Muscle layer of colon (tissue), 2 donors: ENCODE measurements at regions not wholly inside any gene's neighbourhood (a gene's known extent, or its start where the extent isn't known, plus 50 kb on each side); places are given as distances from the start of the nearest gene placed in this dataset.

Experiments
- H3K27ac ChIP-seq: one replicate; pipeline ENCODE4 v1.7.0; 2013; ENCODE audit warnings: low read depth, mild to moderate bottlenecking, low read length, moderate library complexity
- H3K27me3 ChIP-seq, 2 donors: one replicate each; pipeline ENCODE4 v1.7.0; 2013; ENCODE audit warnings: low read length in 2 of 2, mild to moderate bottlenecking in 2 of 2; ENCODE audit not compliant: insufficient read depth in 2 of 2, control insufficient read depth in 1 of 2
- H3K36me3 ChIP-seq: one replicate; pipeline ENCODE4 v1.7.0; 2013; ENCODE audit warnings: mild to moderate bottlenecking, low read length; ENCODE audit not compliant: insufficient read depth
- H3K4me1 ChIP-seq: one replicate; pipeline ENCODE4 v1.7.0; 2013; ENCODE audit warnings: mild to moderate bottlenecking, low read length; ENCODE audit not compliant: insufficient read depth
- H3K4me3 ChIP-seq, 2 donors: one replicate each; pipeline ENCODE4 v1.7.0; 2013; ENCODE audit warnings: low read length in 2 of 2, low read depth in 1 of 2, mild to moderate bottlenecking in 1 of 2, moderate library complexity in 1 of 2
- H3K9ac ChIP-seq: one replicate; pipeline ENCODE4 v1.7.0; 2013; ENCODE audit warnings: low read length
- H3K9me3 ChIP-seq: one replicate; pipeline ENCODE4 v1.7.0; 2013; ENCODE audit warnings: mild to moderate bottlenecking, low read length
- donor health status: abdominal sarcoma.
- donor health status: Adenocarcinoma of cecum.

DNA sequence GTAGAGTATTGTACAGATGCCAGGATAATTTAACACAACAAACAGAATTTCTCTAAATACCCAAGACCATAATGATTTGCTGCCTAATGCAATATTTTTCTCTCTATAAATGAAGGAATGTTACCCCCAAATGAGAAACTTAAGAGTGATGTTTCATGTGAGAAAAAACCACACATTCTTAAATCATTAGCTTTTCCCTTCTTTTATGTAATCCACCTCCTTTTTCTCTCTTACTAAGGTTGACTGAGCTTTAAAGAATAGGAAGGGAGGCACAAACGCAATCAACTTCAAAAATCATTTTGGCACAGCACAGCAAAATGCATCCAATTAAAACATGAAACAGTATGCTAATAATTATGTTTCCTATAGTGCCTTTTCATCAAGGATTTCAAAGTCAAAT is 698.1 kb upstream of the CDH2 start:
- no peak overlapping the region for H3K4me3 ChIP-seq
- no peaks in the 10 kb centered on the region for H3K27me3 ChIP-seq
- H3K9me3 ChIP-seq = no peaks in the 10 kb centered on the region
- H3K36me3 ChIP-seq = no peaks in the 10 kb centered on the region
- no peak overlapping the region for H3K27ac ChIP-seq
- H3K9ac ChIP-seq = no peak overlapping the region
- no peaks in the 10 kb centered on the region for H3K4me1 ChIP-seq

DNA sequence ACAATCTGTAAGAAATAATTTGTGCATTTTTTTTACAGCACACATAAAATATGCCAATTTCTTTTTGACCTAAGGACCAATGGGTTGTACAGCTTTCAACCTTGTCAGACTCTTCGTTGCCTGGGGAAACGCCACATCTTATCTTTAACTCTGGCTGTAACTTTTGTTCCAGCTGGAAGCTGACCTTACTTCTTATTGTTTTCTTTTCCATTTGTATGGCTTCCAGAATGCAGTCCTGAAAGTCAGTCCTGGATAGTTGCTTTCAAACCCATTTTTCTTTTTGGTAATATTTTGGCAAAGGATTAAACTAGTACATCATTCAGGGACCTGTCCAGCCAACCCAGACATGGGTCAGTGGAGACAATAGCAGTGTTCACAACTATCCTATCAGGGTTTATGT is 686.5 kb upstream of the CDH2 start:
- Histone ChIP-seq H3K9ac (no peak overlapping the region), H3K9me3 (no peaks in the 10 kb centered on the region), H3K4me1 (no peaks in the 10 kb centered on the region), H3K27ac (no peak overlapping the region), H3K27me3 (no peaks in the 10 kb centered on the region), H3K4me3 (no peak overlapping the region), H3K36me3 (no peaks in the 10 kb centered on the region)

DNA sequence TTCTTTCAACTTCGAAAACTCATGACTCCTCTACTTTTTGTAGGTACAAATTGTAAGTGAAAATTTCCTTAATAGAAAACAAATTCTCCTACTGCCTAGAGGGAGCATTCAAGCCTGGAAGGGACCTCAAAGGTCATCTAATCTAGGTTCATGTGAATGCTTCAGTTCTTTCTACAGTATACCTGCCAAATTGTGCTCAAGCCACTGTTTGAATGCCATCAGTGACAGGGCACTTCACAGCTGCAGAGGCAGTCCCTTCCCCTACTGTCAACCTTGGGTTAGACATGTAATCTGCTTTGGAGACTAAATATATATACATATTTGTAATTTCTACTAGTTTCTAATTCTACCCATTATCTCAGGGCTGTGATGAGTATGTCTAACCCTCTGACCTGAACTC is 681.3 kb upstream of the CDH2 start:
- no peaks in the 10 kb centered on the region for H3K27me3 ChIP-seq
- no peak overlapping the region for H3K9ac ChIP-seq
- peaks cover 11% of the 10 kb centered on the region for H3K4me1 ChIP-seq
- no peaks in the 10 kb centered on the region for H3K9me3 ChIP-seq
- no peak overlapping the region for H3K4me3 ChIP-seq
- H3K36me3 ChIP-seq = no peaks in the 10 kb centered on the region
- H3K27ac ChIP-seq = no peak overlapping the region

GRCh38 chr18:28855989-28856388 is 679.1 kb upstream of the CDH2 start:
- H3K4me3 ChIP-seq = no peak overlapping the region
- H3K27me3 ChIP-seq = no peaks in the 10 kb centered on the region
- H3K9me3 ChIP-seq = no peaks in the 10 kb centered on the region
- H3K9ac ChIP-seq = no peak overlapping the region
- H3K27ac ChIP-seq = no peak overlapping the region
- H3K4me1 ChIP-seq = peaks cover 11% of the 10 kb centered on the region
- no peaks in the 10 kb centered on the region for H3K36me3 ChIP-seq

- no peak overlapping the region for H3K9ac ChIP-seq
- H3K36me3 ChIP-seq = no peaks in the 10 kb centered on the region
- no peak overlapping the region for H3K27ac ChIP-seq
- no peak overlapping the region for H3K4me3 ChIP-seq
- no peaks in the 10 kb centered on the region for H3K27me3 ChIP-seq
- H3K9me3 ChIP-seq = no peaks in the 10 kb centered on the region
- peaks cover 11% of the 10 kb centered on the region for H3K4me1 ChIP-seq
Measured at GRCh38 chr18:28855524-28855923, 678.6 kb upstream of the CDH2 start.

- H3K36me3 ChIP-seq = no peaks in the 10 kb centered on the region
- peaks cover 11% of the 10 kb centered on the region for H3K4me1 ChIP-seq
- H3K27me3 ChIP-seq = no peaks in the 10 kb centered on the region
- no peak overlapping the region for H3K27ac ChIP-seq
- H3K4me3 ChIP-seq = no peak overlapping the region
- H3K9me3 ChIP-seq = no peaks in the 10 kb centered on the region
- no peak overlapping the region for H3K9ac ChIP-seq
Measured at GRCh38 chr18:28854964-28855363, 678.0 kb upstream of the CDH2 start.

DNA sequence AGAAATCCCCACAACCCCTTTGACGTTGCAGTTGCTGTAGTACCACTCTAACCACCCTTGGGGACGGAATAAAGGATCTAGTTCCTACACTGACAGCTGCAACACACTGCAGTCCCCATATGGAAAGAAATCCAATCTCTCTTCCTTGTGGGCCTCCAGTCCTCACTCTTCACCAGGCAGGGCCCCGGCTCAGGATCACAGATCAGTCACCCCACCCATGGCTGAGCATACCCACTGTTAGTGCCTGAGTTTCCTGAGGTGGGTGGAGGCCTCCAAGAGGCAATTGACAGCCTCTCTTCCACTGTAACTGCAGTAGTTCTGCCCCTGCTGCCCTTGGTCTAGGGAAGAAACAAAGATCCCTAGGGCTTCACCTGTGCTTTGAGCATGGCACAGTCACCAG is 670.0 kb upstream of the CDH2 start:
- Histone ChIP-seq H3K27ac (no peak overlapping the region), H3K27me3 (no peaks in the 10 kb centered on the region)

DNA sequence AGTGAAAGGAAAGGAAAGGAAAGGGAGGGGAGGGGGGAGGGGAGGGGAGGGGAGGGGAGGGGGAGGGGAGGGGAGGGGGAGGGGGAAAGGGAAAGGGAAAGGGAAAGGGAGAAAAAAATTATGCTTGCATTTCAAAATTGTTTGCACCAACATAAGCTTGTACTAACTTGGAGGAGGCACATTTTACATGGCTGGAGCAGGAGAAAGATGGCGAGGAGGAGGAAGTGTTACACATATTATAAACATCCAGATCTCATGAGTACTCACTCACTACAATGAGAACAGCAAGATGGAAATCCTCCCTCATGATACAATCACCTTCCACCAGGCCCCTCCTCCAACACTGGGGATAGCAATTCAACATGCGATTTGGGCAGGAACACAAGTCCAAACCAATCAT is 660.2 kb upstream of the CDH2 start:
- H3K27ac ChIP-seq = no peak overlapping the region

More for the DNA sequence above, 670.0 kb upstream of the CDH2 start:
- H3K4me1 ChIP-seq = no peaks in the 10 kb centered on the region
- H3K9ac ChIP-seq = no peak overlapping the region
- H3K4me3 ChIP-seq = no peak overlapping the region
- H3K9me3 ChIP-seq = no peaks in the 10 kb centered on the region
- H3K36me3 ChIP-seq = no peaks in the 10 kb centered on the region

GRCh38 chr18:28834889-28835288 is 658.0 kb upstream of the CDH2 start:
- H3K27me3 ChIP-seq = no peaks in the 10 kb centered on the region
- H3K36me3 ChIP-seq = no peaks in the 10 kb centered on the region
- no peak overlapping the region for H3K9ac ChIP-seq
- no peaks in the 10 kb centered on the region for H3K9me3 ChIP-seq
- no peak overlapping the region for H3K27ac ChIP-seq
- H3K4me3 ChIP-seq = no peak overlapping the region
- H3K4me1 ChIP-seq = no peaks in the 10 kb centered on the region

More for the DNA sequence above, 660.2 kb upstream of the CDH2 start:
- no peaks in the 10 kb centered on the region for H3K36me3 ChIP-seq
- no peaks in the 10 kb centered on the region for H3K4me1 ChIP-seq
- H3K9me3 ChIP-seq = no peaks in the 10 kb centered on the region
- H3K27me3 ChIP-seq = no peaks in the 10 kb centered on the region
- no peak overlapping the region for H3K4me3 ChIP-seq
- no peak overlapping the region for H3K9ac ChIP-seq

DNA sequence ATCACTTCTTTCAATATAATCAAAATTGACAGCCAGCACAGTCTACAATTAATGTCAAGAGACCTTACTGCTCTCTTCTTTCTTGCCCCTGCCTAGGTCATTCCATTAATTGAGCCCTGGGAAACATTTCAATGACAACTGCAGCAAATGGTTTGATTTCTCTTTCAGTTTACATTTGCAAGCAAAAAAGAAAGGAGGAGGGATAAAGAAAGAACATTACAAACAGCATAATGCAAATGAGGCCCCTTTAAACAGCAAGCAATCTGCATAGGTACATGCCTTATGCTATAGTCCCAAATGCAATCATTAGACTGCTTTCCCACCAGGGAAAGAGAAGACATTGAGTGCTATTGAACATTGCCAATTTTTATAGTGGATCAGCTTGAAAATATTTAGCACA is 655.0 kb upstream of the CDH2 start:
- Histone ChIP-seq H3K4me1 (no peaks in the 10 kb centered on the region), H3K36me3 (no peaks in the 10 kb centered on the region), H3K4me3 (no peak overlapping the region), H3K27ac (no peak overlapping the region), H3K9me3 (no peaks in the 10 kb centered on the region), H3K27me3 (no peaks in the 10 kb centered on the region), H3K9ac (no peak overlapping the region)

DNA sequence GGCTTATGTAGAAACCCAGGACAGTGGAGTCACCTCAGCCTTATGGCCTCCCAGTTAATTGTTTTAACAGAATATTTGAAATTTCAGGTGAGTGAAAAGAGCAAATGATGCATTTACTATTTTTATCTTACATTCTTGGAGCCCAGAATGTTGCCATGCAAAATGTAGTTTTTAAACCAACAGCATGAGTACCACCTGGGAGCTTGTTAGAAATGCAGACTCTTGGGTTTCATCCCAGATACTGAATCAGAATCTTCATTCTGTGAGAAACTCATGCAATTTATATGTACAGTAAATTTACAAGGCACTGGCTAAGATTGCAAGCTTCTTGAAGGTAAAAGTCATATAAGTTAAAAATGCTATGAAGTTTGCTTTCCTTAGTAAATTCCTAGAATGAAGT is 654.5 kb upstream of the CDH2 start:
- Histone ChIP-seq H3K27ac (no peak overlapping the region), H3K9ac (no peak overlapping the region), H3K4me3 (no peak overlapping the region), H3K9me3 (no peaks in the 10 kb centered on the region), H3K27me3 (no peaks in the 10 kb centered on the region), H3K4me1 (no peaks in the 10 kb centered on the region), H3K36me3 (no peaks in the 10 kb centered on the region)

GRCh38 chr18:28826107-28826506 is 649.2 kb upstream of the CDH2 start:
- Histone ChIP-seq H3K36me3 (no peaks in the 10 kb centered on the region), H3K9ac (no peak overlapping the region), H3K27ac (no peak overlapping the region), H3K4me1 (no peaks in the 10 kb centered on the region), H3K27me3 (no peaks in the 10 kb centered on the region), H3K9me3 (no peaks in the 10 kb centered on the region), H3K4me3 (no peak overlapping the region)
